Rectal smooth muscle tissue (tissue), 1 donor: ENCODE measurements at regions not wholly inside any gene's neighbourhood (a gene's known extent, or its start where the extent isn't known, plus 50 kb on each side); places are given as distances from the start of the nearest gene placed in this dataset.

Experiments
- H3K27ac ChIP-seq: one replicate; pipeline ENCODE4 v1.7.0; 2013; ENCODE audit warnings: low read depth, low read length, inconsistent platforms
- H3K27me3 ChIP-seq: one replicate; pipeline ENCODE4 v1.7.0; 2013; ENCODE audit warnings: low read length; ENCODE audit not compliant: control insufficient read depth, insufficient read depth
- H3K36me3 ChIP-seq: one replicate; pipeline ENCODE4 v1.7.0; 2013; ENCODE audit warnings: low read length; ENCODE audit not compliant: control insufficient read depth, insufficient read depth
- H3K4me1 ChIP-seq: one replicate; pipeline ENCODE4 v1.7.0; 2013; ENCODE audit warnings: low read length; ENCODE audit not compliant: control insufficient read depth, insufficient read depth
- H3K4me3 ChIP-seq: one replicate; pipeline ENCODE4 v1.7.0; 2013; ENCODE audit warnings: low read length
- H3K9ac ChIP-seq: one replicate; pipeline ENCODE4 v1.7.0; 2013; ENCODE audit warnings: low read length

DNA sequence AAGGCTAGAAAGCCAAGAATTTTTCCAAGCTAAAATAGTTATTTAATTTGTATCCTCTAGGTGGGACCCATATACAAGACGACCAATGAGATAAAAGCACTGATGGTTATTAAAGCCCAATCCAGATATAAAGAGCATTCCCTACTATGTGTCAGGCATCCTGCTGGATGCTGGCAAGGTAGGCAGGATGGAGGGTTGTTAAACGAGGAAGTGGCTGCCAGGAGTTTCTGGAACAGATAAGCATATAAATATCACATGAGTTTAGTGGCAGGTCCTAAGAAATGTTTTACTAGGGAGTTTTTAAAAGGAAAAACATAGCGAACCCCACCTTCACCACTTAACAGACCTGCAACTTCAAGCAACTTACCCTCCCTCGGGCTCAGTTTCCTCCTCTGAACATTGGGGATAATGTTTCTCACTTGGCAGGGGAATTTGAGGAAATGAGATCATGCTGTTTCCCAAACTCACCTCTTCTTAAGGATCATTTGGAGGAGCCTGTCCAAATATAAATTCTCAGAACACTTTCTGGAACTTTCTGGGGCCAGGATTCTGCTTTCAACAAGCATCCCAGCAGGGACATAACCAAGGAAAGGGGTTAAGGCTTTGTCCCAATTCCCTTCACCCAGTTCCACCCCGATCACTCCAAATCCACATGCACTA, 94.3 kb upstream of the LDB2 start:
- Histone ChIP-seq H3K36me3 (no peaks in the 10 kb centered on the region), H3K4me3 (no peak overlapping the region), H3K27ac (no peak overlapping the region), H3K27me3 (no peaks in the 10 kb centered on the region), H3K9ac (no peak overlapping the region), H3K4me1 (no peaks in the 10 kb centered on the region)

DNA sequence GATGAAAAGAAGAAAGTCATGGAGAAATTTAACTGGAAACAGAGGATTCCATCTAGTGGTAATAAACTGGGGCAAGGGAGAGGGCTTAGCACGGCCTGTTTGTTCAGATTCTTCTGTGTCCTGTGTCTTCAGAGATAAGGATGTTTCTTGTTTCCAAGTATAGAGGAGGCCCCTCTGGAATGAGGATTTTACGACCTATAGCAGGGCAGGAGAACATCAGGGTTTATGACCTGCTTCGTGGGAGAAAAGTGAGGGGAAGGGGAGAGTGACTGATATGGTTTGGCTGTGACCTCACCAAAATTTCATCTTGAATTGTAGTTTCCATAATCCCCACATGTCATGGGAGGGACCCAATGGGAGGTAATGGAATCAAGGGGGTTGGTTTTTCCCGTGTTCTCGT, 93.0 kb upstream of the LDB2 start:
- H3K27ac ChIP-seq = no peak overlapping the region
- no peak overlapping the region for H3K4me3 ChIP-seq
- no peaks in the 10 kb centered on the region for H3K27me3 ChIP-seq
- no peaks in the 10 kb centered on the region for H3K4me1 ChIP-seq
- H3K36me3 ChIP-seq = no peaks in the 10 kb centered on the region
- no peak overlapping the region for H3K9ac ChIP-seq

DNA sequence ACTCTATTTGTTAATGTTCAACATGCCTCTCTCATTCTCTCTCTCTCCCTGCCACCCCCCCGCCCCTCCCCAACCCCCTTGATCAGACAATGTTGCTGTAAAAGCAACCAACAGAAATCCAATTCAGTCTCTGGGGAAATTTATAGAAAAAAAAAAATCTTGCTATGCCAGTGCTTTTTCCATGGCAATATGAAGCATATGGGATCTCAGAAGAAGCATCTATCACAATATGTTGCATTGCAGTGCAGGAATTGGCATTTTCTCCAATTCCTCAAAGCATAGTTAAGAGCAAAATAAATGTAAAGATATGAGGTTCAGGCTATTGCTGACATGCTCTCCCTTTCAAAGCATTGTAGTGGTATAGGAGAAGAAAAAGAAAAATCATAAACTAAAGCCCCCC, 90.9 kb upstream of the LDB2 start:
- no peak overlapping the region for H3K27ac ChIP-seq
- H3K36me3 ChIP-seq = no peaks in the 10 kb centered on the region
- H3K27me3 ChIP-seq = no peaks in the 10 kb centered on the region
- H3K4me3 ChIP-seq = no peak overlapping the region
- H3K4me1 ChIP-seq = no peaks in the 10 kb centered on the region
- no peak overlapping the region for H3K9ac ChIP-seq

DNA sequence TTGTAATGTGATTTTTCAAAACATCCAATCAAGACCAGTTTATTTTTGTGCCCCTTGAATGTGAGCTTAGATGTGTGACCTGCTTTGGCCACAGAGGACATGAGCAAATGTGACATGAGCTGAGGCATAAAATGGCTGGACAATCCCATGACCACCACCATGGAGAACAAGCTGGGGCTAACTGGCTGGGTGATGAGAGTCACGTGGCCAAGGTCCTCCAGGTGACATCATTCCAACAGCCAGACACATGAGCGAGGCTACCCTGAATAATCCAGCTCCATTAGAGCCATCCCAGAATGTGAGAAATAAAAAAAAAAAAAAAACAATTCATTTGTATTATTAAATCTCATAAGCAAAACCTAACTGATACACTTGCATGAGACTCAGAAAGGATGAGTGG, 90.4 kb upstream of the LDB2 start:
- H3K27ac ChIP-seq = no peak overlapping the region
- no peaks in the 10 kb centered on the region for H3K4me1 ChIP-seq
- H3K27me3 ChIP-seq = no peaks in the 10 kb centered on the region
- H3K36me3 ChIP-seq = no peaks in the 10 kb centered on the region
- H3K9ac ChIP-seq = no peak overlapping the region
- no peak overlapping the region for H3K4me3 ChIP-seq

DNA sequence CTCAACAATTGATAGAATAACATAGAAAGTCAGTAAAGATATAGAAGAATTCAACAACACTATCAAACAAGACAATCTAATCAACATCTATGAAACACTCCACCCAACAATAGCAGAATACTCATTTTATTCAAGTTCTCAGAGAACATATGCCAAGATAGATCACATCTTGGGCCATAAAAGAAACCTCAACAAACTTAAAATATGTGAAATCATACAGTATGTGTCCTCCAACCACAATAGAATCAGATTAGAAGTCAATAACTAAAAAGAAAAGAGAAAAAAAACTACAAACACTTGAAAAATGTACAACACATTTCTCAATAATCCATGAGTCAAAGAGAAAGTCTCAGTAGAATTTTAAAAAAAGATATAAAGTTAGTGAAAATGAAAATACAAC, 78.6 kb upstream of the LDB2 start:
- Histone ChIP-seq H3K36me3 (no peaks in the 10 kb centered on the region), H3K27me3 (no peaks in the 10 kb centered on the region), H3K4me3 (no peak overlapping the region), H3K27ac (no peak overlapping the region), H3K9ac (no peak overlapping the region), H3K4me1 (no peaks in the 10 kb centered on the region)

DNA sequence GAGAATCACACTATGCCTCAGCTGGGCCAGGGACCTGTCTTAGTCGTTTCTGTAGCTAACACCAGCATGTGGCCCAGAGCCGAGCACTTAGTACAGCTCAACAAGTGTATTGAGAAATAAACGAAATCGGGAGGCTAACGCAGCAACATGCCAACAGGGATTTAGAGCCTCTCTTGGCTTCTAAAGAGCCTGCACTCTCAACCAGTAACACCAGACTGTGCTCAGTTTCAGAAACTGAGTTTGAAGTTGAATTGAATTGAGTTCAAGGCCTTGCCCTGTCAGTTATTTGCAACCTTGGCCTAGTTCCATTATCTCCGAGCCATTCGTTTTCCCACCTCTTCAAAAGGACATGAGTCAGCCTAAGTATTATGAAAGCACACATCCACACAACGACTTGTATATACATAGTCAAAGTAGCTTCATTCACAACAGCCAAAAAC, 71.3 kb upstream of the LDB2 start:
- Histone ChIP-seq H3K4me1 (peaks cover 20% of the 10 kb centered on the region), H3K27me3 (no peaks in the 10 kb centered on the region), H3K9ac (no peak overlapping the region), H3K4me3 (no peak overlapping the region), H3K27ac (peak overlapping the region; percentile 61), H3K36me3 (no peaks in the 10 kb centered on the region)

DNA sequence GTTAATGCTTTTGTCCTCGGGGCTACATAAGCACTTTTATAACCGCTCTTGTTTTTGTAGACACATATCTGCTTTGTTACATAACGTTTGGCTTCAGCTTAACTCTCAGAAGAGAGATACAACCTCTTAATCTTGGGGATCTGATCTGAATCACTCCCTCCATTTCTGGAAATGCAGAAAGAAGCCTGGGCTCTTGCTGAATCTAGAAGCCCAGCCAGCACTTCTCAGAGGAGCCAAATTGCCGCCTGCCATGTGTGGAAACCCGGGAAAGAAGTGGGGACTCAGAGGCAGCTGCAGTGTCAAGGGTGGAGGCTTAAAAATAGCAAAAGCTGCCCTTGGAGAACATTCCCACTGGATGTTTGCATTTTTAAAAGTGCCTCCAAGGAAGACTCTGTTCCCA, 69.3 kb upstream of the LDB2 start:
- H3K27ac ChIP-seq = peak overlapping the region; percentile 36

DNA sequence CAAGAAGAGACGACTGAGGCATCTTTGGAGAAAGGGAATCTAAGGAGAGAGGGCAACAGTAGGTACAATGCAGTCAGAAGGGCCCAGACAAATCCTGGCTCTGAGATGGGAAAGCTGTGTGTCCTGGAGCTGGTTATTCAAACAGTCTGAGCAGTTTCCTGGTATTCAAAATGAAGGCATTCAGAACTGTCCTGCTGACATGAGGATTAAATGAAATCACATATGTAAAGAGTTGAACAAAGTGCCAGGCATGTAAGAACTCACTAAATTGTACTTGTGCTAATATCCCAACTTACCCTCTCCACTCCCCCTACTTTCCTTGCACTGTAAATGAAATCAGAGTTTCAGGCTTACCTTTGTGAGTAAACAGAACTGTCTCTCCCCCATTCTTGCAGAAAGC, 60.9 kb upstream of the LDB2 start:
- H3K4me1 ChIP-seq = no peaks in the 10 kb centered on the region
- no peaks in the 10 kb centered on the region for H3K36me3 ChIP-seq
- H3K27me3 ChIP-seq = no peaks in the 10 kb centered on the region
- H3K4me3 ChIP-seq = no peak overlapping the region
- no peak overlapping the region for H3K9ac ChIP-seq
- H3K27ac ChIP-seq = no peak overlapping the region

More for the DNA sequence above, 69.3 kb upstream of the LDB2 start:
- H3K4me3 ChIP-seq = no peak overlapping the region
- no peaks in the 10 kb centered on the region for H3K27me3 ChIP-seq
- no peak overlapping the region for H3K9ac ChIP-seq
- H3K36me3 ChIP-seq = no peaks in the 10 kb centered on the region
- peaks cover 20% of the 10 kb centered on the region for H3K4me1 ChIP-seq

DNA sequence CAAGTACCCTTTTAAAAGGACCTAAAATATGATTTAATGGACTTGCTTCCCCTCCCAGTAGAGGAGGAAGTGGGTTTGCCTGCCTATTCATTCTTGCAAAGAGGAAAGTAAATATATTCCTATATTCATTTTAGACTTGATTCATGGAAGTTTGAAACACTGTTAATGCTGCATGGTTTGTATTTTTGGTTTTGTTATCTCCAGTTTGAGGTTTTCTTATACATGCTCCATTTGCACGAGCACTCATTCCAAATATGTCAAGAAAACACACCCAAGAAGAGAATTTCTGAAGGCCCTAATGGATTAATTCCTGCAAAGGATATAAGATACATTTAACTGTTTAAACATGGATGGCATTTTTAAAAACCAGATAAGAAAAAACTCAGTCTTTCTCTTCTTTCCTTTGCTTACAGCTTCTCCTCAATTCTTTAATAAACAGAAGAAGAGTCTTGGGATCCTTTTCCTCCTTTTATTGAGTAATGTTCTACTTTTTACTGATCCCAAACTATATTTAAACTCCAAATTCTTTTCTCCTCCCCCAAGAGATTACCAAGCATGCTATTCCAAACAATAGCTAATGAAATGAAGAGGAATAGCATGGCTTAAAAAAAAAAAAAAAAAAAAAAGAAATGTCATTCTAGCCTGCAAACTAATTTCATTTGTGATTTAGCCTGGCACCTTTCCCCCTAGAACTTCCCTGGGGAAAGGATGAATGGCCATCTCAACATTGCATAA, 54.6 kb upstream of the LDB2 start:
- no peaks in the 10 kb centered on the region for H3K4me1 ChIP-seq
- no peak overlapping the region for H3K9ac ChIP-seq
- H3K27ac ChIP-seq = no peak overlapping the region
- no peaks in the 10 kb centered on the region for H3K27me3 ChIP-seq
- H3K36me3 ChIP-seq = no peaks in the 10 kb centered on the region
- H3K4me3 ChIP-seq = no peak overlapping the region

DNA sequence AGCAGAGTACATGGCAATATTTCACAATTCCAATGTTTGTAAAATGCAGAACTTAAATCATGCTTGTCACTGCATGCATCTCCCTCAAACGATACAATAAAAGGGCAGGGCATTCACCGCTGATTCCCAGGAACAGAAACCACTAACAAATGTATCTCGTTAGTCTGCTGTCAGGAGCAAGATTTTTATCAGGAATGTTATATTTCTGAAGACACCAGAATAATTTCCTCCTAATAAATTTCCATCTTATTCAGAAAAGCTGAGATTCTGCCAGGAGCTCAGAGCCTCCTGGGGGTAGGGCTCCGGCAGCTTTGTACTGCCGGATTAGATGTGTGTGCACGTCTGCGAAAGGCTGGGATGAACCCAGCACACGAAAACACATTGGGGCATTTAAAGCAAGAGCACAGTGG, 54.0 kb upstream of the LDB2 start:
- Histone ChIP-seq H3K4me3 (no peak overlapping the region), H3K4me1 (no peaks in the 10 kb centered on the region), H3K27ac (no peak overlapping the region), H3K27me3 (no peaks in the 10 kb centered on the region), H3K36me3 (no peaks in the 10 kb centered on the region), H3K9ac (no peak overlapping the region)
